Body of pancreas (tissue), 4 donors: ENCODE measurements at regions not wholly inside any gene's neighbourhood (a gene's known extent, or its start where the extent isn't known, plus 50 kb on each side); places are given as distances from the start of the nearest gene placed in this dataset.

Experiments used
- ATAC-seq: fragments of 150-250 bp; one replicate; pipeline ENCODE4 v1.9.1; 2016
- DNase-seq, 4 donors: peaks; one replicate each; pipeline ENCODE4 v3.0.0-alpha.2; 2019
- H3K27ac ChIP-seq, 4 donors: fragments of 200-600 bp; sonication (generic); 1 replicate in 3 of 4; 2 replicates in 1 of 4; pipeline versions ENCODE4 v1.5.1 to v1.6.1; 2016 to 2019; ENCODE audit warnings: mild to moderate bottlenecking in 1 of 4, mixed read lengths in 1 of 4, moderate library complexity in 1 of 4
- H3K27me3 ChIP-seq, 2 donors: fragments of 200-600 bp; sonication (generic); one replicate each; pipeline ENCODE4 v1.6.0; 2016; ENCODE audit warnings: mild to moderate bottlenecking in 1 of 2
- H3K36me3 ChIP-seq, 2 donors: fragments of 200-600 bp; sonication (generic); replicated peaks in 1 of 2; 2 replicates each; pipeline ENCODE4 v1.5.1; 2016; ENCODE audit warnings: low read depth in 2 of 2; ENCODE audit not compliant: insufficient read depth in 1 of 2
- H3K4me1 ChIP-seq: fragments of 200-600 bp; sonication (generic); one replicate; pipeline ENCODE4 v1.6.0; 2016
- H3K4me3 ChIP-seq, 2 donors: fragments of 200-600 bp; sonication (generic); 1 replicate in 1 of 2; 2 replicates in 1 of 2; pipeline ENCODE4 v1.5.1; 2016 to 2019
- H3K9me3 ChIP-seq, 3 donors: fragments of 200-600 bp; sonication (generic); 1 replicate in 2 of 3; 2 replicates in 1 of 3; pipeline ENCODE4 v1.5.1; 2016
- POLR2A ChIP-seq, 3 donors: fragments of 450-650 bp; IDR thresholded peaks; one replicate each; pipeline ENCODE4 v1.6.1; 2016; ENCODE audit warnings: antibody characterized with exemption in 3 of 3, mild to moderate bottlenecking in 2 of 3
- WGBS, 2 donors: methylation state at CpG; one replicate each; pipeline ENCODE4 v1.1.5; 2017; 5-methylcytosine and 5-hydroxymethylcytosine counted together
- intact Hi-C: fragments of 100-400 bp; cut with DNase I; formaldehyde crosslinking; loops from one replicate; pipeline ENCODE4 v1.15.1; 2023
- TF ChIP-seq, protein P1 (sequence below), 7 experiments: fragments of 450-650 bp in 4 of 7; fragments of 200-600 bp in 3 of 7; sonication (generic) in 3 of 7; IDR thresholded peaks; one replicate each; pipeline ENCODE4 v1.5.1; 2016 to 2019; ENCODE audit warnings: antibody characterized with exemption in 7 of 7

DNA sequence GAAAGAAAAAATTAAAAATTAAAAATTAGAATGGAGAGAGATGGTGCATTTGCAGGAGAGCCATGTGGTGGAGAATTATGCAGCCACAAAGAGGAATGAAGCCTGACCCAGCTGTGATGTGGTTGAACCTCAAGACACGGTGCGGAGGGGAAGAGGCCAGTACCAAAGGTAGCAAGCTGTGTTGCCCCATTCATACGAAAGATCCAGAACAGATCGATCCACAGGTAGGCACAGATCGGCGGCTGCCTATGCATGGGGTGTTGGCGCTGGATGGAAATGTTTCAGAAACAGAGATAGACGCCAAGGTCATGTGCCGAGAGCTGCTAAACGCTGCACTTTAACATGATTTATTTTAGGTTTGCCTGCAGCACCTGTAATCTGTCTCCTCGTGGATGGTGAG lies 992.3 kb downstream of the BRD1 start:
- H3K4me1 ChIP-seq = no peaks in the 10 kb centered on the region
- intact Hi-C loops = no loop called here
- peaks cover 0 to 3% of the 10 kb centered on the region in 2 donors for H3K27me3 ChIP-seq
- no peak for TF ChIP-seq POLR2A (IDR thresholded peaks at IDR 0.05)
- TF ChIP-seq, protein P1, sequence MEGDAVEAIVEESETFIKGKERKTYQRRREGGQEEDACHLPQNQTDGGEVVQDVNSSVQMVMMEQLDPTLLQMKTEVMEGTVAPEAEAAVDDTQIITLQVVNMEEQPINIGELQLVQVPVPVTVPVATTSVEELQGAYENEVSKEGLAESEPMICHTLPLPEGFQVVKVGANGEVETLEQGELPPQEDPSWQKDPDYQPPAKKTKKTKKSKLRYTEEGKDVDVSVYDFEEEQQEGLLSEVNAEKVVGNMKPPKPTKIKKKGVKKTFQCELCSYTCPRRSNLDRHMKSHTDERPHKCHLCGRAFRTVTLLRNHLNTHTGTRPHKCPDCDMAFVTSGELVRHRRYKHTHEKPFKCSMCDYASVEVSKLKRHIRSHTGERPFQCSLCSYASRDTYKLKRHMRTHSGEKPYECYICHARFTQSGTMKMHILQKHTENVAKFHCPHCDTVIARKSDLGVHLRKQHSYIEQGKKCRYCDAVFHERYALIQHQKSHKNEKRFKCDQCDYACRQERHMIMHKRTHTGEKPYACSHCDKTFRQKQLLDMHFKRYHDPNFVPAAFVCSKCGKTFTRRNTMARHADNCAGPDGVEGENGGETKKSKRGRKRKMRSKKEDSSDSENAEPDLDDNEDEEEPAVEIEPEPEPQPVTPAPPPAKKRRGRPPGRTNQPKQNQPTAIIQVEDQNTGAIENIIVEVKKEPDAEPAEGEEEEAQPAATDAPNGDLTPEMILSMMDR (IDR thresholded peaks at IDR 0.05) = no peak
- no peaks in the 10 kb centered on the region for H3K9me3 ChIP-seq
- ATAC-seq (no peak), DNase-seq (no peak)
- WGBS, 2 donors = 30 to 39% methylated on average over 11 of the region's 11 CpGs
- no peak overlapping the region for H3K27ac ChIP-seq
- no peak overlapping the region for H3K4me3 ChIP-seq
- no peaks in the 10 kb centered on the region for H3K36me3 ChIP-seq

- Histone ChIP-seq H3K27ac (no peak overlapping the region), H3K9me3 (no peaks in the 10 kb centered on the region), H3K36me3 (no peaks in the 10 kb centered on the region), H3K27me3 (peaks cover 0 to 3% of the 10 kb centered on the region in 2 donors), H3K4me1 (no peaks in the 10 kb centered on the region), H3K4me3 (no peak overlapping the region)
- intact Hi-C loops = no loop called here
- DNase-seq (no peak), ATAC-seq (no peak)
- 29 to 45% methylated on average over 5 of the region's 5 CpGs for WGBS, 2 donors
- no peak for TF ChIP-seq POLR2A (IDR thresholded peaks at IDR 0.05)
- TF ChIP-seq, protein P1 (IDR thresholded peaks at IDR 0.05) = no peak
These were observed 993.3 kb downstream of the BRD1 start for GRCh38 chr22:48834404-48834803.

DNA sequence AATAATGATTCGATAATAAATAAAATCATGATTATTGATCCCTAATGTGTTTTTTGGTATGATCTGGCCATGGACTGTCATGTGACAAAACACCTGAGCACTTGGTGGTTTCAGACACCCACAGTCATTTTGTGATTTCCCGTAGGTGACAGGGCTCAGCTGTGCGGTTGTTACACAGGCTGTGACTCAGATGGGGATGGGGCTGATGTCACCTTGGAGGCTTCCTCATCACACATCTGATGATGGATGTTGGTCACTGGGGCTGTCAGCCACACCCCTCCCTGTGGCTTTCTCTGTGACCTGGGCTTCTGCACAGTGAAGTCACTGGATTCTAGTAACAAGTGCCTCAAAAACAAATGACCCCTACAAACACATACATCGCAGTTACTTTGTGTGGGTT lies 995.1 kb downstream of the BRD1 start:
- H3K4me1 ChIP-seq = no peaks in the 10 kb centered on the region
- TF ChIP-seq, protein P1 (IDR thresholded peaks at IDR 0.05) = no peak
- no peak for TF ChIP-seq POLR2A (IDR thresholded peaks at IDR 0.05)
- H3K27me3 ChIP-seq = peaks cover 0 to 3% of the 10 kb centered on the region in 2 donors
- intact Hi-C loops = no loop called here
- DNase-seq = no peak
- no peaks in the 10 kb centered on the region for H3K9me3 ChIP-seq
- ATAC-seq = no peak
- no peak overlapping the region for H3K27ac ChIP-seq
- no peak overlapping the region for H3K4me3 ChIP-seq
- whole genome bisulfite sequencing, 2 donors = 74 to 84% methylated on average over 4 of the region's 4 CpGs
- H3K36me3 ChIP-seq = no peaks in the 10 kb centered on the region

GRCh38 chr22:48829908-48830307 lies 997.8 kb downstream of the BRD1 start:
- H3K4me1 ChIP-seq = no peaks in the 10 kb centered on the region
- 69 to 90% methylated on average over 6 of the region's 6 CpGs for whole genome bisulfite sequencing, 2 donors
- no peaks in the 10 kb centered on the region for H3K9me3 ChIP-seq
- intact Hi-C loops = no loop called here
- no peak overlapping the region for H3K27ac ChIP-seq
- no peaks in the 10 kb centered on the region for H3K36me3 ChIP-seq
- no peak for DNase-seq
- ATAC-seq = no peak
- peaks cover 0 to 8% of the 10 kb centered on the region in 2 donors for H3K27me3 ChIP-seq
- TF ChIP-seq, protein P1 (IDR thresholded peaks at IDR 0.05) = no peak
- TF ChIP-seq POLR2A (IDR thresholded peaks at IDR 0.05) = no peak
- H3K4me3 ChIP-seq = no peak overlapping the region

DNA sequence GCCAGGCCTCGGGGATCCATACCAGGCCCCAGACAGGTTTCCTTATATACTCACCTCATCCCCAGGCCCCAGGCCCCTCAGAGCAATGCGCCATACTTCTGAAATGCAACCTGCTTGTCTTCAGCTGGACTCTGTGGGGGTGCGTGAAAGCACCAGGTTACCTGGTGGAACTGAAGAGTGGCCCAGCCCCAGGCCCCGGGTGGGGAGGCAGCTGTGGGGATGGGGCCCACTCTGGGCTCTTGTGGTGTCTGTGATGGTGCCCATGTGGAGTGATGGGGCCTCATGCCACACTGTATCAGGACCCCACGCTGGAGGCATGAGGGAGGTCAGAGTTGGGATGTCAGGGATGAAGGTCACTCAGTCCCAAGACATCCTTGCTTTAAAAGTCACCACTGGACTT lies 999.0 kb downstream of the BRD1 start:
- no peak overlapping the region for H3K4me3 ChIP-seq
- ATAC-seq (no peak), DNase-seq (no peak)
- intact Hi-C loops = no loop called here
- H3K27ac ChIP-seq = no peak overlapping the region
- H3K4me1 ChIP-seq = no peaks in the 10 kb centered on the region
- H3K9me3 ChIP-seq = no peaks in the 10 kb centered on the region
- peaks cover 0 to 10% of the 10 kb centered on the region in 2 donors for H3K27me3 ChIP-seq
- H3K36me3 ChIP-seq = no peaks in the 10 kb centered on the region
- WGBS, 2 donors = 70 to 88% methylated on average over 3 to 5 of the region's 5 CpGs
- TF ChIP-seq, protein P1 (IDR thresholded peaks at IDR 0.05) = no peak
- no peak for TF ChIP-seq POLR2A (IDR thresholded peaks at IDR 0.05)
